HG03442 (cell line): ENCODE measurements at regions not wholly inside any gene's neighbourhood (a gene's known extent, or its start where the extent isn't known, plus 50 kb on each side); places are given as distances from the start of the nearest gene placed in this dataset.

Source experiments
- ATAC-seq: cut with Tn5 transposase; IDR thresholded peaks from one replicate; pipeline ENCODE4 v1.9.1; 2021; ENCODE audit warnings: mild to moderate bottlenecking, moderate library complexity; ENCODE audit not compliant: unreplicated experiment

DNA sequence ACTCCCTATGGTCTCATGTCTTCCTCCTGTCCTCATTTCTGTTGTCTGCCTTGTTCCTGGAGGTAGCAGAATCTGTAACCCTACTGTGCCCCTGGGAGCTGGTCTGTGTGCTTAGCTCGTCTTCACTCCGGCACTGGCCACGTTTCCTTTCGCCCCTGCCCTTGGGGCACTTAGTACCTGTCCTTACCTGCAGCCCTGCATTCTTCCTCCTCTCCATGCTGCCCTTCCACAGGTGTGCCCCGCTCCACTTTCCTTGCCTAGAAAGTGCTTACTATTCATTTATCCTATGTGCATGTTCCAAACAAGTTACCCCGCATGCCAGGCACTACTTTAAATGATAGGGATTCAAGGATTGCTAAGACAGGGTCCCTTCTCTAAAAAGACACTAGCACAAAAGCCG is 199.9 kb upstream of the ZMIZ1 start:
- ATAC-seq, result no peak

- no peak for ATAC-seq
These were observed 199.0 kb upstream of the ZMIZ1 start for GRCh38 chr10:78869508-78870454.

DNA sequence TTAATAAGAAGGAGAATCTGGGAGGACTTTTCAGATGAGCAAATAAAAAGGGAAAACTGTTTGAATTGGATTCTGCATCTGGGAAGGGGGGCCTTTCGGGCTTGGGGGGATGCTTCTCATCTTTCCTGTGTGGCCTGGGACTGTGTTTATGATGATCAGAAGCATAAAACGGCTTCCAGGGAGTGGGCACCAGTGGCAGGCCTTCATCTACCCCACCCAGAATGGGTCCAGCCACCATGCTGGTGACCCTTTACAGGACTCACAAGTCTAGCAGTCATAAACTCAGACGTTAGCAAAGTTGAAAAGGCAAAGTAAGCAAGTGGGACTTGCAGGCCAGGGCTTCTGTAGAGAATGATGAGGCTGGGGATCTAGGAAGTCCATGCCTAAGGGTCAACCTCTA is 198.3 kb upstream of the ZMIZ1 start:
- no peak for ATAC-seq

DNA sequence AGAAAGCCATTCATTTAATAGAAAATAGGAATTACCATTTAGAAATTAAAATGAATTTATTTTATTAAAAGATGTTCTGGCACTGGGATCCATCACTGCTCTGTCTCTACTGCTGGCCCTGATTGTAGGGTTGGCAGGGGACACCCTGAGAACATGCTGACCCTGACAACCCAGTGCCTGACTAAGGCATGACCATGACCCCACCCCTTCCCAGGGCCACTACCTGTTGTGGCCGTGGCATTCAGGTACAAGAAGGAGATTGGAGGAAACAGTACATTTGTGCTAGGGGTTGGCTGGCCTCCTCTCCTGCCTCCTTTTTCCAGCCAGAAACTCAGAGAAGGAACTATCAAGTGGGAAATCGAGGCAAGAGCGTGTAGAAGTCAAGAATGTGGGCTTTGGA is 197.0 kb upstream of the ZMIZ1 start:
- ATAC-seq, result no peak

DNA sequence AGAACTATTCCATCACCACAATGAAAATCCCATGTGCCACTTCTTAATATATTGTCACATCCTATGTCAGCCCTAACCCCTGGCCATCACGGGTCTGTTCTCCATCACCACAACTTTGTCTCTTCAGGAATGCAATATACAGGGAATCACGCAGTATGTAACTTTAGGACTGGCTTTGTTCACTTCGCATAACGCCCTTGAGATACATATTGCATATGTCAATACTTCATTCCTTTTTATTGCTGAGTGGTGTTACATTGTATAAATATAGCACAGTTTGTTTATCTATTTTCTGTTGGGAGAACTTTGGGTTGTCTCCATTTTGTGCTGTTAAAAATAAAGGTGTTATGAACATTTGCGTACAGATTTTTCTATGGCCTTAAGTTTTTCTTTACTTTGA is 195.4 kb upstream of the ZMIZ1 start:
- no peak for ATAC-seq

GRCh38 chr10:78875331-78875877 is 193.4 kb upstream of the ZMIZ1 start:
- no peak for ATAC-seq

GRCh38 chr10:78875932-78876331 is 192.8 kb upstream of the ZMIZ1 start:
- no peak for ATAC-seq

DNA sequence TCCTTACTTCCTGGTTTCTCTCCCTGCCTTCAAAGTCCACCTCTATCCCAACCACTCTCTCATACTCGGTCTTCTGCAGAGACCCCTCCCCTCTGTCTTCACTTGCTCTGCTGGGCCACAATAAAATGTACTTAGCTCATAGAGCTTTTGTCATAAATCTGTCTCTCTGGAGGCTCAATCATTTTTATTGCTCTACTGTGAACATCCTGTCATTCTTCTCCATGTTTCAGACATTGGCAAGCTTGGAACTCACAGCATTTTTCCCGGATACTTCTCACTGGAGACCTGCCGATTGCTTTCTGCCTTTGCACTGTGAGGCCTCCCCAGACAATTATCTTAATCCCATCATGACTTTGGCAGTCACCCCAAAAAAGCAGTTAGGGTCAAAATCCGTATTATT is 192.3 kb upstream of the ZMIZ1 start:
- ATAC-seq, result no peak

- no peak for ATAC-seq
These were observed 189.1 kb upstream of the ZMIZ1 start for GRCh38 chr10:78879621-78880020.

DNA sequence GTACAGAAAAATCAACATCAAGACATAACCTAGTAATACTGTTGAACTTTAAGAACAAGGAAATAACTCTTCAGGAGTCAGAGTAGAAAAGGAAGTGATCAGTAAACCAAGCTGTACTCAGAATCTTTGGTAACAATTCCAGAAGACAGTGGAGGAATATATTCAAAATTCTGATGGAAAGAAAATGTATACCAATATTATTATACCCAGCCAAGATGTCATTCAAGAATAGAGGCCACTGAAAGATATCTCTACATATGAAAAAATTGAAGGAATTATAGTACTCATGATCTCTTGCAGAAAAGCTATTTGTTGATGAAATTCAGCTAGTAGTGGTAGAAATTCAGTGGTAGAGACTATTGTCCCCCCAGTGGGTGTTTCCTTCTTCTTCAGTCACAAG is 182.6 kb upstream of the ZMIZ1 start:
- ATAC-seq, result no peak

GRCh38 chr10:78889536-78890063 is 179.2 kb upstream of the ZMIZ1 start:
- no peak for ATAC-seq

GRCh38 chr10:78890506-78890905 is 178.3 kb upstream of the ZMIZ1 start:
- ATAC-seq, result no peak

- ATAC-seq, result no peak
These were observed 177.0 kb upstream of the ZMIZ1 start for GRCh38 chr10:78891741-78892140.

DNA sequence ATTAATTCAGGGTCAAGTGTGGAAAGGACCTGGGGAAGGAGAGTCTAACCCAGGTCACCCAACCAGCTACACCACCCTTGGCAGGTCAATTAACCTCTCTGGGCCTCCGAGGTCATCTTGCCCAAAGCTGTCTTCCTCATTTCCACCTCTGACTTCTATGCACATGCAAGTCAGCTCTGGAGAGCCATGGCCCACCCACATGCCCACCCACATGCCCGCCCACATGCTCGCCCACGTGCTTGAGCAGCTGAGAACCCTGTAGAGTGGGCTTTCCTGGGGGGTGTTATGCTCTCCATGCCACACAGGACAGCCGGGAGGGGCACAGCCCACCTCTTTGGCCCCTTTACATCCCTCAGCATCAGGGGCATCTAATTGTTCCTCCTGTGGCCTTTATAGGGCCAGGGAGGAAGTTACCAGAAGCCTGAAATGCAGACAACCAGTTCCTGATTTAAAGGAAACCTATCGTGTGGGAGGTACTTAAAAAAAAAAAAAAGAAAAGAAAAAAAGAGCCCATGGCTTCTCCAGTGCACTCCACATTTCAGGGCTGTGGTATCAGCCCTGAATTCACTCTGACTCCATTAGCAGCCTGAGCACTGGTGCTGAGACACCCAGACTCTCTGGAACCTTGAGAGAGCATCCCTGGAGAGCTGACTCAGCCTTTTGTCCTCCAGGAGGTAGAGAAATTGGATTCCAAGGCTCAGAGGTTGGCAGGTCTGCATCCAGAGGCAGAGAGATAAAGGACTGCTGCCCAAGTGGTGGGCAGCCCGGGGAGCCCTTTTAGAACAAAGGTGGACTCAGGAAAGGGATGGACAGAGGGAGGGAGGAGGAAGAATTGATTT is 176.2 kb upstream of the ZMIZ1 start:
- ATAC-seq, result no peak

DNA sequence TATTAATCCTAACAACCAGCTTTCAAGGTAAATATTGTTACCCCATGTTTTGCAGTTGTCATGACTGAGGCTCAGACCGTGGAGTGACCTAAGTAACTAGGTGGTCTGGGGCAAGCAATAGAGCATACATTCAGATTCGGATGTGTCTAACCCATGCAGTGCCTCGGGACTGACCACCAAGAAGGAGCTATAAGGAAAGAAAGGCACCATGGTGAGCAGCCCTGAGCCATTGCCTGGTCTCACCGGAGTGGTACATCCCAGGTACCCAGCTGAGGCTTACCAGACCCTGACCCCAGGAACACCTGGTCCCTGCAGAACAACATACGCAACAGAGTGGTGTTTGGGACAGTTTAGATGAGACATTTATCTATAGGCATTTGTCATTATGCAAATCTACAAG is 175.5 kb upstream of the ZMIZ1 start:
- ATAC-seq, result no peak

DNA sequence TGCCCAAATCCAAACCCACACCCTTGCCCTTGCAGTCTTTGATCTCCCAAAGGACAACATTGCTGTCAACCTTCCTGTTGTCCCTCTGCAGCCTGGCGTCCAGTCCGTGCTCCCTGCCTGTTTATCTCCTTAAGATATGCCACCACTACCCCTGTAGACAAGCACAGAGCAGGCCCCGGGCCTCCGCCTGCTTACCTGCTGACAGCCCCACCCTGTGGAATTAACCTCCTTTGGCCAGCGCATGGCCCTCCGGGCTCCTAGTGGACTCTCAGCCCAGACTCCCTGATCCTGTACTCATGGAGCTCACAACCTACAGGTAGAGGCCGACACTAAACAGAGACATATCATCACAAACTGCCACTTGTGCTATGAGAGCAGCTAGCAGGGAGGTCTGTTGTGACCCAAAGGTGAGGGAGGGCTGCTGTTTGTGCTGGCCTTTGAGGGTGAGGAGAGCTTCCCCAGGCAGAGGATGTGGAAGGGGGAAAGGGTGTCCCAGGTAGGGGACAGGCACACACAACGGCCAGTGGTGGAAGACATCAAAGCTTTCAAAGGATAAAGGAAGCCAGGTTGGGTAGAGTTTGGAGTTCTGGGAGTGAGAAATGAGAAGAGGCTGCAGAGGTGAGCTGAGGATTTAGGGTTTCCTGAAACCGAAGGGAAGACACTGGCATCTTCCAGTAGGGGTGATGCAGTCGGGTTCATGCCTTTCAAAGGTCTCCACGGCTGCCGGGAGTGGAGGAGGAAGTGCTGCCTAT is 174.5 kb upstream of the ZMIZ1 start:
- no peak for ATAC-seq

DNA sequence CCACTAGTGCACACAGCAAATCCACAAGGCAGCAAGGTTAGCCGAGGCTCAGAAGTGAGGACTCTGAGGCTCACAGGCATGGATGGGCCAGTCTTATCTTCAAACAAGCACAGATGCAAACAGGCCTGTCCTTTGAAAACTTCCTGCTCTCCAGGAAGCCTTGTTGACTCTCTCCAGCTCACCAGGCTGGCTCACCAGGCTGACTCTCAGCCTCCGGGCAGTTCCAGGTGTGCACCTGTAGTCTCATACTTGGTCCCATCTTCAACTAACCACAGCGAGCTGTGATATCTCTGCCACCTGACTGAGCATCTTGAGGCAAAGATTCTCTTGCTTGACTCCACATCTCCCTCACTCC is 173.9 kb upstream of the ZMIZ1 start:
- no peak for ATAC-seq

DNA sequence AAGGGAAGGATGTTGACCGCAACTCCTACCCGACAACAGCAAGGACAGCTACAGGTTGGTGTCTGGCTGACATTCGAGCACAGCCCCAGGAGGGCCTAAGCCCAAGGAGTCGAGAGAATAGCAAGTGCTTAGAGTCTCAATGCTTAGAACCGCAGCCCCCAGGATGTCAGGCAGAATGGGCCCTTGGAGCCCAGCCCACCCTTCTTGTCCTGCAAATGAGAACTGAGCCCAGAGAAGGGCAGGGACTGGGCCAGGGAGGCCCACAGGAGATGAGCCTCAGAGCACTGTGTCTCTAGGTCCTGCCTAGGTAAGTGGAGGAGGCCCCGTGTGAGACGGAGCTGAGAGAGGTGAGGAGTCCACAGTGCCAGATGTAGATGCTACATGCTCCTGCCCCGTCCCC is 173.3 kb upstream of the ZMIZ1 start:
- no peak for ATAC-seq

DNA sequence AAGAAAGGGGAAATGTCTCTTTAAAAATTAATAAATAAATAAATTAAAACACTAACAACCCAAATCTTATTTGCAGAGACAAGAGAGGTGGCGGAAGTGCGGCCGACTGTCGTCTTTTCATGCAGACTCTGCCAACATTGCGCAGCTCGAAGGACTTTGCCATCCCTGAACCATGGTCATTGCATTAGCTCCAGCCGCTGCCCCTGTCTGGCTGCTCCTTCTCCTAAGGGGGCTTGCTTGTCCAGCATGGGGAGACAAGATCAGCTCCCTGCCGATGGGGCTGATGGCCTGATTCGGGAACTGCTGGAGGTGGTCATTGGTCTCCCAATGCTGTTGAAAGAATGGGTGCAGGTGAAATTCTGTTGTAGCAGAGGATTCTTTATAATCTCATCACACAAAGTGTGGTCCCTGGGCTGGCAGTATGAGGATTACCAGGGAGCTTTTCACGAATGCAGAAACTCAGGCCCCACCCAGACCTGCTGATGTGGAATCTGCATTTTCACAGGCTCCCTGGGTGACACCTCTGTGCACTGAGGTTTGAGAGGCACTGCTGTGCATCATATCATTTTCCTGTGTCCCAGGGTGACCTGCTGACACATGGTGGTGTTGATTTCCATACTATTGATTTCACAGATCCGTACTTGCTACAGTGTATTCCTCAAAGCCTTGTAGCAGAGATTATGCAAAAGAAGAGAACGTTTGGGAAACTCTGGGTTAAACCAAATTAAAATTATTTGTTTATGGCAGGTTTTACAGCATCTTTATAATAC is 172.4 kb upstream of the ZMIZ1 start:
- no peak for ATAC-seq
